IPS-15b (cell line): ENCODE measurements at regions not wholly inside any gene's neighbourhood (a gene's known extent, or its start where the extent isn't known, plus 50 kb on each side); places are given as distances from the start of the nearest gene placed in this dataset.

Source experiments
- H3K27me3 ChIP-seq: one replicate; pipeline ENCODE4 v1.6.1; 2013; ENCODE audit warnings: low read length; ENCODE audit not compliant: control insufficient read depth, insufficient read depth
- H3K36me3 ChIP-seq: one replicate; pipeline ENCODE4 v1.6.1; 2013; ENCODE audit warnings: low read length; ENCODE audit not compliant: control insufficient read depth, insufficient read depth
- H3K4me1 ChIP-seq: one replicate; pipeline ENCODE4 v1.6.1; 2013; ENCODE audit warnings: mild to moderate bottlenecking, low read length; ENCODE audit not compliant: control insufficient read depth, insufficient read depth
- H3K4me3 ChIP-seq: one replicate; pipeline ENCODE4 v1.5.1; 2013; ENCODE audit warnings: low read depth, low read length
- H3K9ac ChIP-seq: one replicate; pipeline ENCODE4 v1.6.1; 2013; ENCODE audit warnings: low read depth, mild to moderate bottlenecking, low read length
- H3K9me3 ChIP-seq: one replicate; pipeline ENCODE4 v1.6.1; 2013; ENCODE audit warnings: mild to moderate bottlenecking, low read length; ENCODE audit not compliant: control insufficient read depth, insufficient read depth

GRCh38 chr11:121755191-121755590 is 302.4 kb upstream of the SORL1-AS1 start:
- Histone ChIP-seq H3K9ac (no peak overlapping the region), H3K4me3 (no peak overlapping the region), H3K27me3 (peaks cover 5% of the 10 kb centered on the region), H3K36me3 (no peaks in the 10 kb centered on the region), H3K9me3 (no peaks in the 10 kb centered on the region), H3K4me1 (peaks cover 18% of the 10 kb centered on the region)

- H3K9ac ChIP-seq: no peak overlapping the region
- no peak overlapping the region for H3K4me3 ChIP-seq
- H3K4me1 ChIP-seq: peaks cover 18% of the 10 kb centered on the region
- H3K27me3 ChIP-seq: peaks cover 5% of the 10 kb centered on the region
- no peaks in the 10 kb centered on the region for H3K9me3 ChIP-seq
- H3K36me3 ChIP-seq: no peaks in the 10 kb centered on the region
Measured at GRCh38 chr11:121754598-121754997, 301.8 kb upstream of the SORL1-AS1 start.

- Histone ChIP-seq H3K9ac (no peak overlapping the region), H3K36me3 (no peaks in the 10 kb centered on the region), H3K9me3 (no peaks in the 10 kb centered on the region), H3K4me1 (no peaks in the 10 kb centered on the region), H3K27me3 (no peaks in the 10 kb centered on the region), H3K4me3 (no peak overlapping the region)
Measured at GRCh38 chr11:121749691-121750090, 296.9 kb upstream of the SORL1-AS1 start.

GRCh38 chr11:121748068-121748467 is 295.3 kb upstream of the SORL1-AS1 start:
- Histone ChIP-seq H3K4me3 (no peak overlapping the region), H3K27me3 (no peaks in the 10 kb centered on the region), H3K36me3 (no peaks in the 10 kb centered on the region), H3K4me1 (no peaks in the 10 kb centered on the region), H3K9ac (no peak overlapping the region), H3K9me3 (no peaks in the 10 kb centered on the region)

GRCh38 chr11:121743285-121743684 is 290.5 kb upstream of the SORL1-AS1 start:
- H3K4me1 ChIP-seq: no peaks in the 10 kb centered on the region
- H3K4me3 ChIP-seq: no peak overlapping the region
- H3K9ac ChIP-seq: no peak overlapping the region
- H3K27me3 ChIP-seq: no peaks in the 10 kb centered on the region
- H3K36me3 ChIP-seq: no peaks in the 10 kb centered on the region
- H3K9me3 ChIP-seq: no peaks in the 10 kb centered on the region

- no peaks in the 10 kb centered on the region for H3K36me3 ChIP-seq
- no peaks in the 10 kb centered on the region for H3K9me3 ChIP-seq
- no peaks in the 10 kb centered on the region for H3K4me1 ChIP-seq
- no peak overlapping the region for H3K9ac ChIP-seq
- no peak overlapping the region for H3K4me3 ChIP-seq
- no peaks in the 10 kb centered on the region for H3K27me3 ChIP-seq
Measured at GRCh38 chr11:121741761-121742361, 289.1 kb upstream of the SORL1-AS1 start.

- Histone ChIP-seq H3K9ac (no peak overlapping the region), H3K9me3 (no peaks in the 10 kb centered on the region), H3K27me3 (no peaks in the 10 kb centered on the region), H3K4me3 (no peak overlapping the region), H3K4me1 (no peaks in the 10 kb centered on the region), H3K36me3 (no peaks in the 10 kb centered on the region)
Measured at GRCh38 chr11:121741351-121741760, 288.6 kb upstream of the SORL1-AS1 start.

GRCh38 chr11:121740902-121741301 is 288.1 kb upstream of the SORL1-AS1 start:
- H3K36me3 ChIP-seq: no peaks in the 10 kb centered on the region

GRCh38 chr11:121733858-121734257 is 281.1 kb upstream of the SORL1-AS1 start:
- H3K4me3 ChIP-seq: no peak overlapping the region

More at GRCh38 chr11:121740902-121741301, 288.1 kb upstream of the SORL1-AS1 start:
- no peaks in the 10 kb centered on the region for H3K4me1 ChIP-seq
- H3K4me3 ChIP-seq: no peak overlapping the region
- H3K9ac ChIP-seq: no peak overlapping the region
- H3K9me3 ChIP-seq: no peaks in the 10 kb centered on the region
- no peaks in the 10 kb centered on the region for H3K27me3 ChIP-seq

GRCh38 chr11:121727942-121728341 is 275.2 kb upstream of the SORL1-AS1 start:
- Histone ChIP-seq H3K4me3 (no peak overlapping the region), H3K36me3 (no peaks in the 10 kb centered on the region), H3K9me3 (no peaks in the 10 kb centered on the region), H3K27me3 (peaks cover 19% of the 10 kb centered on the region), H3K9ac (no peak overlapping the region), H3K4me1 (no peaks in the 10 kb centered on the region)

More at GRCh38 chr11:121733858-121734257, 281.1 kb upstream of the SORL1-AS1 start:
- Histone ChIP-seq H3K36me3 (no peaks in the 10 kb centered on the region), H3K9ac (no peak overlapping the region), H3K27me3 (no peaks in the 10 kb centered on the region), H3K9me3 (no peaks in the 10 kb centered on the region), H3K4me1 (no peaks in the 10 kb centered on the region)

GRCh38 chr11:121723246-121723741 is 270.5 kb upstream of the SORL1-AS1 start:
- H3K4me3 ChIP-seq: peak overlapping the region; percentile 75
- H3K27me3 ChIP-seq: peaks cover 19% of the 10 kb centered on the region
- no peaks in the 10 kb centered on the region for H3K36me3 ChIP-seq
- no peaks in the 10 kb centered on the region for H3K9me3 ChIP-seq
- H3K4me1 ChIP-seq: no peaks in the 10 kb centered on the region
- H3K9ac ChIP-seq: no peak overlapping the region

GRCh38 chr11:121722431-121723245 is 269.9 kb upstream of the SORL1-AS1 start:
- Histone ChIP-seq H3K9ac (no peak overlapping the region), H3K4me3 (peak overlapping the region; percentile 75), H3K27me3 (peaks cover 19% of the 10 kb centered on the region), H3K4me1 (no peaks in the 10 kb centered on the region), H3K9me3 (no peaks in the 10 kb centered on the region), H3K36me3 (no peaks in the 10 kb centered on the region)
